Lower lobe of right lung (tissue), 2 donors: ENCODE measurements at regions not wholly inside any gene's neighbourhood (a gene's known extent, or its start where the extent isn't known, plus 50 kb on each side); places are given as distances from the start of the nearest gene placed in this dataset.

Experiments used
- ATAC-seq, 2 donors: fragments of 200-7000 bp; cut with Tn5 transposase; one replicate each; pipeline ENCODE4 v1.9.1; 2020 to 2022; ENCODE audit warnings: mild to moderate bottlenecking in 2 of 2, moderate library complexity in 2 of 2
- DNase-seq: peaks from one replicate; pipeline ENCODE4 v3.0.0-alpha.2; 2020
- H3K27ac ChIP-seq: fragments of 200-600 bp; one replicate; pipeline ENCODE4 v1.8.0; 2022
- H3K27me3 ChIP-seq: fragments of 200-600 bp; one replicate; pipeline ENCODE4 v1.8.0; 2022; ENCODE audit warnings: low read depth
- H3K36me3 ChIP-seq: fragments of 200-600 bp; one replicate; pipeline ENCODE4 v1.8.0; 2022; ENCODE audit warnings: mild to moderate bottlenecking
- H3K4me1 ChIP-seq: fragments of 200-600 bp; one replicate; pipeline ENCODE4 v1.8.0; 2022
- H3K4me3 ChIP-seq: fragments of 200-600 bp; one replicate; pipeline ENCODE4 v1.8.0; 2022; ENCODE audit warnings: mild to moderate bottlenecking
- H3K9me3 ChIP-seq: fragments of 200-600 bp; one replicate; pipeline ENCODE4 v1.8.0; 2022
- CTCF ChIP-seq: fragments of 200-600 bp; IDR thresholded peaks from one replicate; pipeline ENCODE4 v1.8.0; 2022; ENCODE audit warnings: antibody characterized with exemption, mild to moderate bottlenecking
- intact Hi-C: fragments of 100-400 bp; cut with DNase I; formaldehyde crosslinking; loops from one replicate; pipeline ENCODE4 v1.11.0; 2022
- donor health status: DM: no; HTN: yes; CAD: no; lungs with severe emphysema.

DNA sequence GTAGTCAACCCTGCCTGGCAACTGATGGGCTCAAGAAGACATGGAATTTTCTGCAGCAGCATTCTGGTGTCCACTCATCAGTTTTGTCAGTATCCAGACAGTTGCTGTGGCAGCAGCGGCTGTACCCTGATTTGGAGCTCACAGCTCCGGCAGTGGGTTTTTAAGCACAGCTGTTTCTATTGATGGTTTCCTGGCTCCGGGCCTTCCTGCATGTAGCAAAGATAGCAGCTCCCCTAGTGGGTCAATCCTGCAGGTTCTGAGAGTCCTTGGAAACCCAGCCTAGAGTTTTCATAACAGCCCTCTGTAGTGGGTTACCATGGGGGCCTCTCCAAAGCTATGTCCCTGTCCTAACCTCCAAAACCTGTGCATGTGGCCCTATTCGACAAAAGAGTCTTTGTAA is 84.0 kb upstream of the ATP6AP2 start:
- no peaks in the 10 kb centered on the region for H3K27me3 ChIP-seq
- no peaks in the 10 kb centered on the region for H3K36me3 ChIP-seq
- intact Hi-C loops: no loop called here
- no peak for ATAC-seq
- no peaks in the 10 kb centered on the region for H3K4me1 ChIP-seq
- no peak for DNase-seq
- H3K9me3 ChIP-seq: no peaks in the 10 kb centered on the region
- no peak overlapping the region for H3K27ac ChIP-seq
- no peak for TF ChIP-seq CTCF
- no peak overlapping the region for H3K4me3 ChIP-seq

DNA sequence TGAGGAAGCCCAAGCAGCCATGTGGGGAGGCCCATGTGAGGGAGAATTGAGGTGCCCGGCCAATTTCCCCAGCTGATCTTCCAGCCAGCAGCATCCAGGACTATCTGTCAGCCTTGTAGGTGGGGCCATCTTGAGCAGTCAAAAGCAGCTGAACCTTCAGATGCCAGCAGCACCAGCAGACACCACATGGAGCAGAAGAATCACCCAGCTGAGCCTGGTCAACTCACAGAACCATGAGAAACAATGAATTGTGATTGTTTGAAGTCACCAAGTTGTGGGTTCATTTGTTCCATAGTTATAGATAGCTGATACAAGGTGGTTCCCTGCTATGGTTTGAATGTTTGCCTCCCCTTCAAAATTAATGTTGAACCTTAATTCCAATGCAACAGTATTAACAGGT is 85.1 kb upstream of the ATP6AP2 start:
- Histone ChIP-seq H3K36me3 (no peaks in the 10 kb centered on the region), H3K27ac (no peak overlapping the region), H3K9me3 (no peaks in the 10 kb centered on the region), H3K27me3 (no peaks in the 10 kb centered on the region), H3K4me1 (no peaks in the 10 kb centered on the region), H3K4me3 (no peak overlapping the region)
- intact Hi-C loops: no loop called here
- TF ChIP-seq CTCF: no peak
- no peak for ATAC-seq
- DNase-seq: no peak

GRCh38 chrX:40494005-40494404 is 86.8 kb upstream of the ATP6AP2 start:
- H3K36me3 ChIP-seq: no peaks in the 10 kb centered on the region
- intact Hi-C loops: no loop called here
- no peaks in the 10 kb centered on the region for H3K4me1 ChIP-seq
- ATAC-seq (no peak), DNase-seq (no peak)
- H3K4me3 ChIP-seq: no peak overlapping the region
- no peaks in the 10 kb centered on the region for H3K9me3 ChIP-seq
- TF ChIP-seq CTCF: no peak
- no peak overlapping the region for H3K27ac ChIP-seq
- no peaks in the 10 kb centered on the region for H3K27me3 ChIP-seq

DNA sequence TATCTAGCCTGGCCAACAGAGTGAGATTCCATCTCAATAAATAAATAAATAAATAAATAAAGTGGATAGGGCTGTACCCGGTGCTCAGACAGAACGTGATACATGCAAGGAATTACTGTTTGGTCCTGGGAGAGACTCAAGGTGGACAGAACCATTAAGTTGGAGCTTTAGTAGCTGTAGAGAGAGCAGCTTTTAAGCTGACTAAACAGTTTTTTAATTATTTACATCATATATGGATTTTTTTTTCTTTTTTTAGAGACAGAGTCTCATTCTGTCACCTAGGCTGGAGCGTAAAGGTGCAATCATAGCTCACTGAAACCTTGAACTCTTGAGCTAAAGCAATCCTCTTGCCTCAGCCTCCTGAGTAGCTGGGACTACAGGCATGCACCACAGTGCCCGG is 92.5 kb upstream of the ATP6AP2 start:
- no peak for DNase-seq

DNA sequence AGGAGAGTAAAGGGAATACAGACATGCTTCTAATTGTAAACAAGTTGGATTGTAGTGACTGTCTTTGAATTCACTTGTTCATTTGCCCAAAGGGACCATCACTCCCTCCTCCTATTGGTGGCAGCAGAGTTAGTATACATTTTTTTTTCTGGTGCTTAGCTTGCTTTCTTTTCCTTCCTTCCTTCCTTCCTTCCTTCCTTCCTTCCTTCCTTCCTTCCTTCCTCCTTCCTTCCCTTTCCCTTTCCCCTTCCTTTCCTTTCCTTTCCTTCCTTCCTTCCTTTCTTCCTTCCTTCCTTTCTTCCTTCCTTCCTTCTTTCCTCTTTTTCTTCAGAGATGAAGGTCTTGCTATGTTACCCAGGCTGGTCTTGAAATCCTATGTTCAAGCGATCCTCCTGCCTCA is 94.8 kb upstream of the ATP6AP2 start:
- no peaks in the 10 kb centered on the region for H3K9me3 ChIP-seq
- no peaks in the 10 kb centered on the region for H3K27me3 ChIP-seq
- H3K4me1 ChIP-seq: no peaks in the 10 kb centered on the region
- ATAC-seq: no peak
- DNase-seq: no peak
- H3K36me3 ChIP-seq: no peaks in the 10 kb centered on the region
- intact Hi-C loops: no loop called here
- no peak for TF ChIP-seq CTCF
- H3K27ac ChIP-seq: no peak overlapping the region
- no peak overlapping the region for H3K4me3 ChIP-seq

More for the DNA sequence above, 92.5 kb upstream of the ATP6AP2 start:
- intact Hi-C loops: no loop called here
- H3K4me1 ChIP-seq: no peaks in the 10 kb centered on the region
- H3K4me3 ChIP-seq: no peak overlapping the region
- TF ChIP-seq CTCF: no peak
- no peak for ATAC-seq
- no peak overlapping the region for H3K27ac ChIP-seq
- no peaks in the 10 kb centered on the region for H3K27me3 ChIP-seq
- H3K36me3 ChIP-seq: no peaks in the 10 kb centered on the region
- H3K9me3 ChIP-seq: no peaks in the 10 kb centered on the region
